Sigmoid colon (tissue), 4 donors: ENCODE measurements at regions not wholly inside any gene's neighbourhood (a gene's known extent, or its start where the extent isn't known, plus 50 kb on each side); places are given as distances from the start of the nearest gene placed in this dataset.

Experiments
- CTCF ChIP-seq, 4 experiments: fragments of 450-650 bp in 3 of 4; fragments of 200-600 bp in 1 of 4; IDR thresholded peaks; one replicate each; pipeline ENCODE4 v1.5.1; 2016 to 2019; ENCODE audit warnings: antibody characterized with exemption in 4 of 4, mild to moderate bottlenecking in 3 of 4, moderate library complexity in 2 of 4
- EP300 ChIP-seq, 4 donors: sonication (generic); formaldehyde crosslinking; IDR thresholded peaks; one replicate each; pipeline ENCODE4 v1.6.1; 2017; ENCODE audit warnings: antibody characterized with exemption in 4 of 4
- POLR2A ChIP-seq, 2 donors: fragments of 450-650 bp; IDR thresholded peaks; one replicate each; pipeline ENCODE4 v1.6.1; 2016; ENCODE audit warnings: antibody characterized with exemption in 2 of 2, mild to moderate bottlenecking in 2 of 2, moderate library complexity in 2 of 2
- POLR2AphosphoS5 ChIP-seq, 4 donors: sonication (generic); formaldehyde crosslinking; IDR thresholded peaks; one replicate each; pipeline ENCODE4 v1.6.1; 2017; ENCODE audit warnings: antibody characterized with exemption in 4 of 4

- no peak for TF ChIP-seq CTCF (IDR thresholded peaks at IDR 0.05)
- no peak for TF ChIP-seq POLR2A (IDR thresholded peaks at IDR 0.05)
- no peak for TF ChIP-seq EP300 (IDR thresholded peaks at IDR 0.05)
- no peak for TF ChIP-seq POLR2AphosphoS5 (IDR thresholded peaks at IDR 0.05)
Observed at GRCh38 chr14:104472073-104472472, 107.5 kb upstream of the C14orf180 start.
